Brain microvascular endothelial cell (primary cell): ENCODE measurements at regions not wholly inside any gene's neighbourhood (a gene's known extent, or its start where the extent isn't known, plus 50 kb on each side); places are given as distances from the start of the nearest gene placed in this dataset.

Experiments used
- DNase-seq: peaks from one replicate; pipeline ENCODE4 v3.0.0-alpha.2; 2020
- H3K27ac ChIP-seq: fragments of 250-450 bp; sonication (Bioruptor Pico); 2 replicates; pipeline ENCODE4 v1.5.1; 2020; ENCODE audit warnings: mild to moderate bottlenecking, moderate library complexity
- H3K27me3 ChIP-seq: fragments of 250-450 bp; sonication (Bioruptor Pico); replicated peaks from 2 replicates; pipeline ENCODE4 v1.5.1; 2020; ENCODE audit warnings: mild to moderate bottlenecking
- H3K36me3 ChIP-seq: fragments of 250-450 bp; sonication (Bioruptor Pico); replicated peaks from 2 replicates; pipeline ENCODE4 v1.5.1; 2020; ENCODE audit warnings: mild to moderate bottlenecking
- H3K4me3 ChIP-seq: 2 replicates; pipeline ENCODE4 v1.5.1; 2011; ENCODE audit warnings: low read depth, mild to moderate bottlenecking, control low read depth, low read length, moderate library complexity
- CTCF ChIP-seq: IDR thresholded peaks from 2 replicates; pipeline ENCODE4 v1.5.1; 2011; ENCODE audit warnings: low read depth, mild to moderate bottlenecking, moderate library complexity, low read length, control low read depth, inconsistent platforms; ENCODE audit errors: missing control alignments
- in situ Hi-C: cut with HindIII; loops from 2 replicates; pipeline ENCODE4 v1.10.0; 2017; ENCODE audit warnings: low sequenced_read_pairs, low pct_ligation_motif_present

GRCh38 chr10:52967806-52968795 is 195.5 kb upstream of the MBL2 start:
- no peak for DNase-seq
- in situ Hi-C loops = no loop called here
- TF ChIP-seq CTCF = no peak

GRCh38 chr10:52966904-52967303 is 194.3 kb upstream of the MBL2 start:
- DNase-seq = no peak
- Histone ChIP-seq H3K27ac (no peak overlapping the region), H3K36me3 (no peaks in the 10 kb centered on the region), H3K27me3 (no peaks in the 10 kb centered on the region), H3K4me3 (no peak overlapping the region)
- in situ Hi-C loops = no loop called here
- no peak for TF ChIP-seq CTCF

More at GRCh38 chr10:52967806-52968795, 195.5 kb upstream of the MBL2 start:
- no peaks in the 10 kb centered on the region for H3K36me3 ChIP-seq
- no peak overlapping the region for H3K27ac ChIP-seq
- no peak overlapping the region for H3K4me3 ChIP-seq
- H3K27me3 ChIP-seq = no peaks in the 10 kb centered on the region

DNA sequence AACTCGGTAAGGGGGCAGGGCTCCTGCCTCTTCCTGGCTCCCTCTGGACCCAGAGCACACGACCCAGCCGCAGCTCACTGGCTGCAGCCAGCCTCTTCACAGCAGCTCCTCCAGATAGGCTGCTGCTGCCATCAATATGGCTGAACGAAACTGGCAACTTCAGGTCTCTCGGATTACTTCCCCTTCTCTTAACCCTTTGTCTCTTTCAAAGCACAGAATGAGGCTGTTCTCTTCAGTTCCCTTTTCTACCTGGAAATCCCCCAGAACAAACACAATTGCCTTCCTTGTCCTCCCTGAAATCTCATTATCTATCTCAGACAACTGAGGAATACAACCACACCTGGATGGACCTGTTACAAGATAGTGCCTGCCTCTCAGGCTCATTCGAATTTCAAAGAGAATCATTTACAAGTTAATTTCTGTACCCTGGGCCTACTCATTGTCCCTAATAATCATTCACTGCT is 193.4 kb upstream of the MBL2 start:
- Histone ChIP-seq H3K36me3 (no peaks in the 10 kb centered on the region), H3K27me3 (no peaks in the 10 kb centered on the region), H3K4me3 (no peak overlapping the region), H3K27ac (no peak overlapping the region)
- in situ Hi-C loops = no loop called here
- no peak for TF ChIP-seq CTCF
- DNase-seq = no peak

- Histone ChIP-seq H3K27me3 (no peaks in the 10 kb centered on the region), H3K4me3 (no peak overlapping the region), H3K27ac (no peak overlapping the region), H3K36me3 (no peaks in the 10 kb centered on the region)
- no peak for TF ChIP-seq CTCF
- in situ Hi-C loops = no loop called here
- DNase-seq = no peak
These were observed 192.9 kb upstream of the MBL2 start for GRCh38 chr10:52965509-52965908.

DNA sequence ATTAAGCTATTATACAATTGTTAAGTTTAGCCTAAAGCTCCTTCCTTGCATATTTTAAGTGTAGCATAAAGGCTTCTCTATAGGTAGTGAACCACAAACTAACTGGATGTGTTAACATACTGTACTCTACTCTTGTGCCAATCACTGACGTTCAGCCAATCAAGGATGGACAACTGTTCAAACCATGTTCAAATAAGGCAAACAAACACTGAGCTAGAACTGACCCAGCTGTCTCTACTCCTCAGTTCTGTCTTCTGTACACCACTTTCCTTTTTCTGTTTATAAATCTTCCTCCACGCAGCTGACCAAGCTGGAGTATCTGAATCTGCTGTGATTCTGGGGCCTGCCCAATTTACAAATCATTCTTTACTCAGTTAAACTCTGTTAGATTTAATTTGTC is 188.7 kb upstream of the MBL2 start:
- Histone ChIP-seq H3K27ac (no peak overlapping the region), H3K27me3 (no peaks in the 10 kb centered on the region), H3K36me3 (no peaks in the 10 kb centered on the region), H3K4me3 (no peak overlapping the region)
- no peak for TF ChIP-seq CTCF
- DNase-seq = no peak
- in situ Hi-C loops = no loop called here

GRCh38 chr10:52959810-52960209 is 187.2 kb upstream of the MBL2 start:
- Histone ChIP-seq H3K27me3 (no peaks in the 10 kb centered on the region), H3K27ac (no peak overlapping the region), H3K4me3 (no peak overlapping the region), H3K36me3 (no peaks in the 10 kb centered on the region)
- no peak for TF ChIP-seq CTCF
- no peak for DNase-seq
- in situ Hi-C loops = no loop called here
